HL-60 (cell line): ENCODE measurements at regions not wholly inside any gene's neighbourhood (a gene's known extent, or its start where the extent isn't known, plus 50 kb on each side); places are given as distances from the start of the nearest gene placed in this dataset.
A peak's percentile ranks its signal among the peaks of the same experiment; 100 is the strongest.

Experiments
- DNase-seq, 2 experiments: peaks; one replicate each; pipeline ENCODE4 v3.0.0-alpha.2; 2010 to 2020; ENCODE audit warnings: low read depth in 1 of 2, low spot score in 1 of 2
- H3K27ac ChIP-seq: fragments of 250-450 bp; sonication (Bioruptor Pico); replicated peaks from 2 replicates; pipeline ENCODE4 v1.5.1; 2020; ENCODE audit warnings: mild to moderate bottlenecking, moderate library complexity
- H3K27me3 ChIP-seq: fragments of 250-450 bp; sonication (Bioruptor Pico); 2 replicates; pipeline ENCODE4 v1.5.1; 2021; ENCODE audit warnings: mild to moderate bottlenecking, moderate library complexity; ENCODE audit not compliant: insufficient read depth, poor library complexity, severe bottlenecking
- H3K4me3 ChIP-seq: replicated peaks from 2 replicates; pipeline ENCODE4 v1.5.1; 2011; ENCODE audit warnings: mild to moderate bottlenecking, control low read depth, low read length; ENCODE audit not compliant: insufficient read depth
- GABPA ChIP-seq: IDR thresholded peaks from 2 replicates; pipeline ENCODE4 v1.6.1; 2012; ENCODE audit warnings: low read depth
- POLR2AphosphoS5 ChIP-seq: IDR thresholded peaks from 2 replicates; pipeline ENCODE4 v1.6.1; 2012; ENCODE audit warnings: low read depth
- REST ChIP-seq: IDR thresholded peaks from 2 replicates; pipeline ENCODE4 v1.6.1; 2012; ENCODE audit warnings: low read depth; ENCODE audit not compliant: insufficient replicate concordance
- SPI1 ChIP-seq: IDR thresholded peaks from 2 replicates; pipeline ENCODE4 v1.6.1; 2012; ENCODE audit warnings: low read depth, mild to moderate bottlenecking, borderline replicate concordance
- TF ChIP-seq, protein P1 (sequence below): IDR thresholded peaks from one replicate; pipeline ENCODE4 v1.5.1; 2011; ENCODE audit warnings: low read length, control low read depth, inconsistent platforms; ENCODE audit not compliant: insufficient read depth

DNA sequence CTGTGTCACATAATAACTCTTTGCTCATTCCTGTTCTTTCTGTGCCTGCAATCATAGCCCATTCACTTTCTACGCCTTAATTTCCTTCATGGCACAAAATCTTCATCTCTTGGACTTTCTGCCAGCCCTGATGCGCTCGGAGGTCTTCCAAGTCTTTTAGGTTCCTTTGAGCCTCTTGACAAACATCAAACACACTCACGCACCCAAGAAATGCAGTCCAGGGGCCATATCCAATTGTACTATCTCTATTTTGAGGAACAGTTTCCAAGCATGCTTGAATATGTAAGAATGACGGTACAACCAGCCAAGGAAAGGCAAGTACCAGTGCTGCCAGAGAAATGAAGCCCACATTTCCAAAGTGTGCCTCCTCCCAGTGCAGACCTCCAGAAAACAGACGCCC is 234.1 kb downstream of the MEX3B start:
- no peaks in the 10 kb centered on the region for H3K27me3 ChIP-seq
- no peak overlapping the region for H3K27ac ChIP-seq
- DNase-seq = no peak
- TF ChIP-seq, protein P1, sequence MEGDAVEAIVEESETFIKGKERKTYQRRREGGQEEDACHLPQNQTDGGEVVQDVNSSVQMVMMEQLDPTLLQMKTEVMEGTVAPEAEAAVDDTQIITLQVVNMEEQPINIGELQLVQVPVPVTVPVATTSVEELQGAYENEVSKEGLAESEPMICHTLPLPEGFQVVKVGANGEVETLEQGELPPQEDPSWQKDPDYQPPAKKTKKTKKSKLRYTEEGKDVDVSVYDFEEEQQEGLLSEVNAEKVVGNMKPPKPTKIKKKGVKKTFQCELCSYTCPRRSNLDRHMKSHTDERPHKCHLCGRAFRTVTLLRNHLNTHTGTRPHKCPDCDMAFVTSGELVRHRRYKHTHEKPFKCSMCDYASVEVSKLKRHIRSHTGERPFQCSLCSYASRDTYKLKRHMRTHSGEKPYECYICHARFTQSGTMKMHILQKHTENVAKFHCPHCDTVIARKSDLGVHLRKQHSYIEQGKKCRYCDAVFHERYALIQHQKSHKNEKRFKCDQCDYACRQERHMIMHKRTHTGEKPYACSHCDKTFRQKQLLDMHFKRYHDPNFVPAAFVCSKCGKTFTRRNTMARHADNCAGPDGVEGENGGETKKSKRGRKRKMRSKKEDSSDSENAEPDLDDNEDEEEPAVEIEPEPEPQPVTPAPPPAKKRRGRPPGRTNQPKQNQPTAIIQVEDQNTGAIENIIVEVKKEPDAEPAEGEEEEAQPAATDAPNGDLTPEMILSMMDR = no peak
- no peak for TF ChIP-seq GABPA
- TF ChIP-seq REST = no peak
- no peak for TF ChIP-seq POLR2AphosphoS5
- no peak for TF ChIP-seq SPI1
- no peak overlapping the region for H3K4me3 ChIP-seq

- TF ChIP-seq REST (no peak), SPI1 (no peak), POLR2AphosphoS5 (no peak), GABPA (no peak)
- TF ChIP-seq, protein P1 = no peak
- no peak overlapping the region for H3K4me3 ChIP-seq
- H3K27ac ChIP-seq = no peak overlapping the region
- H3K27me3 ChIP-seq = no peaks in the 10 kb centered on the region
- peak; percentile 7 to 56 for DNase-seq
Measured at GRCh38 chr15:81809543-81809942, 236.3 kb downstream of the MEX3B start.

GRCh38 chr15:81807806-81808205 is 238.0 kb downstream of the MEX3B start:
- Histone ChIP-seq H3K27ac (no peak overlapping the region), H3K27me3 (no peaks in the 10 kb centered on the region), H3K4me3 (no peak overlapping the region)
- TF ChIP-seq GABPA (no peak), POLR2AphosphoS5 (no peak), REST (no peak), SPI1 (no peak)
- TF ChIP-seq, protein P1 = no peak
- DNase-seq = no peak
